Liver (tissue), 7 donors: ENCODE measurements at regions not wholly inside any gene's neighbourhood (a gene's known extent, or its start where the extent isn't known, plus 50 kb on each side); places are given as distances from the start of the nearest gene placed in this dataset.

Experiments used
- DNase-seq: peaks from one replicate; pipeline ENCODE4 v3.0.0-alpha.2; 2017; ENCODE audit warnings: low spot score
- H3K27ac ChIP-seq, 2 donors: one replicate each; pipeline ENCODE4 v1.7.0; 2013; ENCODE audit warnings: inconsistent platforms in 2 of 2, low read length in 2 of 2, control low read depth in 1 of 2, low read depth in 1 of 2, mild to moderate bottlenecking in 1 of 2
- H3K27me3 ChIP-seq, 4 donors: one replicate each; pipeline versions ENCODE4 v1.6.1 to v1.7.0; 2013; ENCODE audit warnings: low read length in 3 of 4, inconsistent platforms in 1 of 4, mild to moderate bottlenecking in 1 of 4, moderate library complexity in 1 of 4; ENCODE audit not compliant: control insufficient read depth in 4 of 4, insufficient read depth in 4 of 4
- H3K36me3 ChIP-seq, 4 donors: one replicate each; pipeline versions ENCODE4 v1.6.1 to v1.7.0; 2013; ENCODE audit warnings: low read length in 3 of 4, mild to moderate bottlenecking in 3 of 4, low read depth in 1 of 4, moderate library complexity in 1 of 4; ENCODE audit not compliant: control insufficient read depth in 4 of 4, insufficient read depth in 3 of 4
- H3K4me1 ChIP-seq, 4 donors: one replicate each; pipeline versions ENCODE4 v1.6.1 to v1.7.0; 2013; ENCODE audit warnings: low read length in 3 of 4, mild to moderate bottlenecking in 3 of 4, moderate library complexity in 1 of 4; ENCODE audit not compliant: control insufficient read depth in 4 of 4, insufficient read depth in 4 of 4
- H3K4me3 ChIP-seq, 3 donors: one replicate each; pipeline versions ENCODE4 v1.6.1 to v1.7.0; 2013; ENCODE audit warnings: low read length in 3 of 3, control low read depth in 1 of 3, low read depth in 1 of 3, mild to moderate bottlenecking in 1 of 3
- H3K9ac ChIP-seq, 2 donors: one replicate each; pipeline ENCODE4 v1.7.0; 2013; ENCODE audit warnings: low read length in 2 of 2, mild to moderate bottlenecking in 2 of 2, moderate library complexity in 2 of 2, control low read depth in 1 of 2, low read depth in 1 of 2
- H3K9me3 ChIP-seq, 4 donors: one replicate each; pipeline versions ENCODE4 v1.6.1 to v1.7.0; 2013; ENCODE audit warnings: low read length in 3 of 4; ENCODE audit not compliant: control insufficient read depth in 4 of 4
- EGR1 ChIP-seq, 2 donors: IDR thresholded peaks; 2 replicates each; pipeline ENCODE4 v1.6.1; 2016 to 2018; ENCODE audit warnings: antibody characterized with exemption in 2 of 2, low read depth in 2 of 2
- FOXA2 ChIP-seq: IDR thresholded peaks from 2 replicates; pipeline ENCODE4 v1.6.1; 2016; ENCODE audit warnings: antibody characterized with exemption
- GABPA ChIP-seq, 2 donors: IDR thresholded peaks in 1 of 2; conservative IDR thresholded peaks in 1 of 2; 2 replicates each; pipeline ENCODE4 v1.6.1; 2016; ENCODE audit warnings: antibody characterized with exemption in 2 of 2, mild to moderate bottlenecking in 1 of 2, moderate library complexity in 1 of 2
- HNF4A ChIP-seq, 2 donors: conservative IDR thresholded peaks; 2 replicates each; pipeline ENCODE4 v1.6.1; 2016; ENCODE audit warnings: antibody characterized with exemption in 2 of 2, mild to moderate bottlenecking in 2 of 2
- HNF4G ChIP-seq: IDR thresholded peaks from 2 replicates; pipeline ENCODE4 v1.6.1; 2016; ENCODE audit warnings: antibody characterized with exemption
- JUND ChIP-seq, 2 donors: IDR thresholded peaks; 2 replicates each; pipeline ENCODE4 v1.6.1; 2016; ENCODE audit warnings: antibody characterized with exemption in 2 of 2
- NR2F2 ChIP-seq: IDR thresholded peaks from 2 replicates; pipeline ENCODE4 v1.6.1; 2016; ENCODE audit warnings: antibody characterized with exemption
- RXRA ChIP-seq, 2 donors: IDR thresholded peaks; 2 replicates each; pipeline ENCODE4 v1.6.1; 2017 to 2018; ENCODE audit warnings: antibody characterized with exemption in 2 of 2, mild to moderate bottlenecking in 1 of 2
- SP1 ChIP-seq: IDR thresholded peaks from 2 replicates; pipeline ENCODE4 v1.6.1; 2018; ENCODE audit warnings: antibody characterized with exemption, mild to moderate bottlenecking
- TAF1 ChIP-seq: conservative IDR thresholded peaks from 2 replicates; pipeline ENCODE4 v1.6.1; 2016; ENCODE audit warnings: antibody characterized with exemption, mild to moderate bottlenecking
- YY1 ChIP-seq: IDR thresholded peaks from 2 replicates; pipeline ENCODE4 v1.6.1; 2016; ENCODE audit warnings: antibody characterized with exemption, mild to moderate bottlenecking
- WGBS: extraction: QIAGEN DNeasy Blood & Tissue Kit; methylation state at CpG from one replicate; pipeline ENCODE4 v1.1.7; 2013; 5-methylcytosine and 5-hydroxymethylcytosine counted together
- TF ChIP-seq, protein P1 (sequence below): IDR thresholded peaks from 2 replicates; pipeline ENCODE4 v1.6.1; 2016; ENCODE audit warnings: antibody characterized with exemption
- TF ChIP-seq, protein P2 (sequence below): IDR thresholded peaks from 2 replicates; pipeline ENCODE4 v1.6.1; 2016; ENCODE audit warnings: antibody characterized with exemption
- TF ChIP-seq, protein P3 (sequence below): IDR thresholded peaks from 2 replicates; pipeline ENCODE4 v1.6.1; 2016; ENCODE audit warnings: antibody characterized with exemption, mild to moderate bottlenecking
- donor health status: healthy.
- donor health status: healthy.
- donor health status: healthy.
- donor health status: healthy.

DNA sequence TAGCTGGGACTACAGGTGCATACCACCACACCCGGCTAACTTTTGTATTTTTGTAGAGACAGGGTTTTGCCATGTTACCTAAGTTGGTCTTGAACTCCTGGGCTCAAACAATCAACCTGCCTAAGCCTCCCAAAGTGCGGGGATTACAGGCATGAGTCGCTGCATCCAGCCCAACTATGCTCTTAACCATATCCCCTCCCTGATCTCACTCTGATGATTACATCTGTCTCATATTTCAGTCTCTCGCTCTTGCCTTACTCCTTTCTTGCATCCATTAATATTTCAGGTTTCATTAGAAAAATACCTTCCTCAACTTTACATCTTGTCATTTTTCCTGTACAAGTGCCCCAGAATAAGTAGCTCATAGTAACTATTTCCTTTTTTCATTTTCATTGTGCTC, 61.0 kb upstream of the BASP1 start:
- H3K4me3 ChIP-seq: no peak overlapping the region
- H3K36me3 ChIP-seq: no peaks in the 10 kb centered on the region
- no peak overlapping the region for H3K9ac ChIP-seq
- no peaks in the 10 kb centered on the region for H3K9me3 ChIP-seq
- no peaks in the 10 kb centered on the region for H3K4me1 ChIP-seq
- no peak overlapping the region for H3K27ac ChIP-seq
- no peak for DNase-seq
- WGBS: 91% methylated on average over 4 of the region's 4 CpGs
- TF ChIP-seq, protein P1, sequence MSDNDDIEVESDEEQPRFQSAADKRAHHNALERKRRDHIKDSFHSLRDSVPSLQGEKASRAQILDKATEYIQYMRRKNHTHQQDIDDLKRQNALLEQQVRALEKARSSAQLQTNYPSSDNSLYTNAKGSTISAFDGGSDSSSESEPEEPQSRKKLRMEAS: no peak
- no peak for TF ChIP-seq GABPA (IDR thresholded peaks at IDR 0.05 in 1 of 2, conservative IDR thresholded peaks at IDR 0.05 in 1 of 2)
- no peak for TF ChIP-seq SP1
- TF ChIP-seq YY1: no peak
- TF ChIP-seq EGR1 (IDR thresholded peaks at IDR 0.05; ENCODE audit: low read depth in 2 of 2): no peak
- no peak for TF ChIP-seq HNF4G
- peaks cover 0 to 4% (median 0%) of the 10 kb centered on the region in 4 donors for H3K27me3 ChIP-seq

DNA sequence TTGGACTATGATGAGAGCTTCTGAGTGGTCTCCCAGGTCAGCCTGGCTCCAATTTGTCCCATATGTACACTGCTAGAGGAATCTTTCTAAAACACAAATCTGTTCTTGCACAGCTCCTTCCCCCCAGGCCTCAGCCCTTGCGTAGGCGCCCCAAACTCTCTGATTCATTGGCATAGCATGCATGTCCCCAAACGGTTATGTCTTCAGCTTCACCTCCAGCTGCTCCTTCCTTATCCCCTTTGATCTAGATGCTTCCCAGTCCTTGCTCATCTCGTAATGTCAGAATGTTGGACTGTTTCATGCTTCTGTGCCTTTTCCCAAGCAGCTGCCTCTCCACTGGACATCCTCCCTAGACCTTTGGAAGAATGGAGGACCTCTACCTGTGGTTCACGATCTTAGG, 60.1 kb upstream of the BASP1 start:
- no peaks in the 10 kb centered on the region for H3K9me3 ChIP-seq
- TF ChIP-seq HNF4A (conservative IDR thresholded peaks at IDR 0.05) (no peak), FOXA2 (no peak), NR2F2 (no peak), HNF4G (no peak), RXRA (IDR thresholded peaks at IDR 0.05) (no peak), YY1 (no peak), TAF1 (no peak), GABPA (IDR thresholded peaks at IDR 0.05 in 1 of 2, conservative IDR thresholded peaks at IDR 0.05 in 1 of 2) (no peak)
- TF ChIP-seq, protein P2, sequence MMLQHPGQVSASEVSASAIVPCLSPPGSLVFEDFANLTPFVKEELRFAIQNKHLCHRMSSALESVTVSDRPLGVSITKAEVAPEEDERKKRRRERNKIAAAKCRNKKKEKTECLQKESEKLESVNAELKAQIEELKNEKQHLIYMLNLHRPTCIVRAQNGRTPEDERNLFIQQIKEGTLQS: no peak
- H3K27me3 ChIP-seq: peaks cover 0 to 4% (median 0%) of the 10 kb centered on the region in 4 donors
- no peak for DNase-seq
- no peak overlapping the region for H3K9ac ChIP-seq
- H3K36me3 ChIP-seq: no peaks in the 10 kb centered on the region
- H3K4me3 ChIP-seq: no peak overlapping the region
- no peaks in the 10 kb centered on the region for H3K4me1 ChIP-seq
- H3K27ac ChIP-seq: no peak overlapping the region
- 81% methylated on average over 5 of the region's 5 CpGs for WGBS

DNA sequence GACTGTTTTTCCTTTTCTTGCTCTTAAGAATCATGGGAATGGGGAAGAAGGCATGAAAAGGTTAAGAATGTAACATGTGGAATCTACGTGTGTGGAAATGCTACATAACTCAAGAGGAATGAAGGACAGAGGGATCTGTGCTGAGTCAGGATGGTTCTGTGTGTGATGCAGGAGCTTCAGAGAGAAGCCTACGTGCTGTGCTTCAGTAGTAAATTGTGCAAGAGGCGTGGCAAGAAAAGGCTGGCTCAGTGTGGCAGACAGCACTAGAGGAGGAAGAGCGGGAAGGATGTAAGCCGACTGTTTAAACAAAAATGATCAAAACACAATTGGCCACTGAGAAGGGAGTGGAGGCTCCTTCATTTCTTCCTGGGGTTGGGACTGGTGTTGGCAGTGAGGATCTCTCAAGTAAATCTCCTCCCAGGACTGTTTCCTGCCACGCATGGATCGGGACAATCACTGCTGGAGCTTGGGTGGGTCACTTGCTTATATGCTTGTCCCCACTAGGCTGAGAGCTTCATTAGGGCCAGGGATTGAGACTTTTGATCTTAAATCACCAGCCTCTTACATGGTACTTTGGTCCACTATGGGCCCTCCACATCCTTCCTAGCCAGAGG, 59.4 kb upstream of the BASP1 start:
- Histone ChIP-seq H3K27me3 (peaks cover 0 to 4% (median 0%) of the 10 kb centered on the region in 4 donors), H3K4me3 (no peak overlapping the region), H3K36me3 (no peaks in the 10 kb centered on the region), H3K9ac (no peak overlapping the region), H3K27ac (no peak overlapping the region), H3K4me1 (no peaks in the 10 kb centered on the region), H3K9me3 (no peaks in the 10 kb centered on the region)
- no peak for TF ChIP-seq JUND (IDR thresholded peaks at IDR 0.05)
- no peak for TF ChIP-seq EGR1 (IDR thresholded peaks at IDR 0.05; ENCODE audit: low read depth in 2 of 2)
- TF ChIP-seq, protein P1: no peak
- TF ChIP-seq TAF1: no peak
- DNase-seq: no peak
- 70% methylated on average over 7 of the region's 7 CpGs for WGBS

DNA sequence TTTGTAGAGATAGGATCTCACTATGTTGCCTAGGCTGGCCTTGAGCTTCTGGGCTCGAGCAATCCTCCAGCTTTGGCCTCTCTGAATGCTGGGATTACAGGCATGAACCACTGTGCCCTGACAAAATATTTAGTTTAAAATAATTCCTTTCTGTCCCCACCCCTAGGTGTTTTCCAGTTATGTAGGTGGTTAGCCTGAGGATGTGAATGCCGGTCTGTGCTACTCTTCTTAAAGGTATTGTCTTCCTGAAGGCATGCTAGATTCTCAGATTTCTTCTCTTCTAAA, 56.7 kb upstream of the BASP1 start:
- Histone ChIP-seq H3K27ac (no peak overlapping the region), H3K4me3 (no peak overlapping the region), H3K9me3 (no peaks in the 10 kb centered on the region), H3K4me1 (peaks cover 0 to 2% (median 0%) of the 10 kb centered on the region in 4 donors), H3K36me3 (no peaks in the 10 kb centered on the region), H3K9ac (no peak overlapping the region), H3K27me3 (peaks cover 0 to 7% (median 0%) of the 10 kb centered on the region in 4 donors)
- 85% methylated on average over 2 of the region's 2 CpGs for WGBS
- DNase-seq: no peak
- TF ChIP-seq SP1 (no peak), FOXA2 (no peak), HNF4A (conservative IDR thresholded peaks at IDR 0.05) (no peak), RXRA (IDR thresholded peaks at IDR 0.05) (no peak), HNF4G (no peak), GABPA (IDR thresholded peaks at IDR 0.05 in 1 of 2, conservative IDR thresholded peaks at IDR 0.05 in 1 of 2) (no peak), YY1 (no peak)
- TF ChIP-seq, protein P1: no peak
- TF ChIP-seq, protein P3, sequence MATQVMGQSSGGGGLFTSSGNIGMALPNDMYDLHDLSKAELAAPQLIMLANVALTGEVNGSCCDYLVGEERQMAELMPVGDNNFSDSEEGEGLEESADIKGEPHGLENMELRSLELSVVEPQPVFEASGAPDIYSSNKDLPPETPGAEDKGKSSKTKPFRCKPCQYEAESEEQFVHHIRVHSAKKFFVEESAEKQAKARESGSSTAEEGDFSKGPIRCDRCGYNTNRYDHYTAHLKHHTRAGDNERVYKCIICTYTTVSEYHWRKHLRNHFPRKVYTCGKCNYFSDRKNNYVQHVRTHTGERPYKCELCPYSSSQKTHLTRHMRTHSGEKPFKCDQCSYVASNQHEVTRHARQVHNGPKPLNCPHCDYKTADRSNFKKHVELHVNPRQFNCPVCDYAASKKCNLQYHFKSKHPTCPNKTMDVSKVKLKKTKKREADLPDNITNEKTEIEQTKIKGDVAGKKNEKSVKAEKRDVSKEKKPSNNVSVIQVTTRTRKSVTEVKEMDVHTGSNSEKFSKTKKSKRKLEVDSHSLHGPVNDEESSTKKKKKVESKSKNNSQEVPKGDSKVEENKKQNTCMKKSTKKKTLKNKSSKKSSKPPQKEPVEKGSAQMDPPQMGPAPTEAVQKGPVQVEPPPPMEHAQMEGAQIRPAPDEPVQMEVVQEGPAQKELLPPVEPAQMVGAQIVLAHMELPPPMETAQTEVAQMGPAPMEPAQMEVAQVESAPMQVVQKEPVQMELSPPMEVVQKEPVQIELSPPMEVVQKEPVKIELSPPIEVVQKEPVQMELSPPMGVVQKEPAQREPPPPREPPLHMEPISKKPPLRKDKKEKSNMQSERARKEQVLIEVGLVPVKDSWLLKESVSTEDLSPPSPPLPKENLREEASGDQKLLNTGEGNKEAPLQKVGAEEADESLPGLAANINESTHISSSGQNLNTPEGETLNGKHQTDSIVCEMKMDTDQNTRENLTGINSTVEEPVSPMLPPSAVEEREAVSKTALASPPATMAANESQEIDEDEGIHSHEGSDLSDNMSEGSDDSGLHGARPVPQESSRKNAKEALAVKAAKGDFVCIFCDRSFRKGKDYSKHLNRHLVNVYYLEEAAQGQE: no peak
